Hematopoietic multipotent progenitor cell treated with erythropoietin and hydrocortisone succinate and interleukin-3 and kit ligand, for 6 days (in vitro differentiated cells): ENCODE measurements at regions not wholly inside any gene's neighbourhood (a gene's known extent, or its start where the extent isn't known, plus 50 kb on each side); places are given as distances from the start of the nearest gene placed in this dataset.

Experiments
- DNase-seq: peaks from one replicate; pipeline ENCODE4 v3.0.0-alpha.2; 2015

DNA sequence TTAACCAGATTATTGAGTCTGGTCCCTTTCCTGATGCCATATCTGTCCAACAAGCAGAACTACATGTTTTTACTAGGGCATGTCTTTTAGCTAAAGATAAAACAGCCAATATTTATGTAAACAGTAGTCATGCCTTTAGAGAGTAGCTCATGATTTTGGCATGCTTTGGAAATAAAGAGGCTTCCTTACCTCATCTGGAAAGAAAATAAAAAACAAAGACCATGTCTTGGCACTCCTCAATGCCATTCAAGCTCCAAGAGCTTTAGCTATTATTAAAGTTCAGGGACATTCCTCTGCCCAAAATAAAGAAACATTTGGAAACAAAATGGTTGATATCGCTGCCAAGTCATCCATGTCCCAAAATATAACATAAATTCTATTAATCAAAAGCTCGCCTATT, 202.4 kb downstream of the URB2 start:
- no peak for DNase-seq

DNA sequence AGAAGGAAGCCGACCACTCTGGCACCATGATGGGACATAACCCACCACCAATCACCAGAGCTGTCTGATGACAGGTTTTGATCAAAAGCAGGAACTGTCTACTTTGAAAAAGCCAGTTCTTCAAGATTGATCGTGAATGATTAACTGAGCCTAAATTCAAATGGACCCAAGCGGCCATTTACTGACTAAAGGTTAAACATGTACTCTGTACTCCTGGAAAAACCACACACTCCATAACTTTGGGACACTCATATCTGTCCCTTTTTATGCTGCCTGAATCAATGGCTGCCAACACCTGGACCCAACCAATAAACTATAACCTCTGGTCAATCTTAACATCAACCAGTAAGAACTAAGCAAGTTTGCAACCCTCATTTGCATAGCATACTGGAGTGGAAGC, 206.6 kb downstream of the URB2 start:
- DNase-seq, result no peak

GRCh38 chr1:229834230-229834629, 208.2 kb downstream of the URB2 start:
- no peak for DNase-seq

DNA sequence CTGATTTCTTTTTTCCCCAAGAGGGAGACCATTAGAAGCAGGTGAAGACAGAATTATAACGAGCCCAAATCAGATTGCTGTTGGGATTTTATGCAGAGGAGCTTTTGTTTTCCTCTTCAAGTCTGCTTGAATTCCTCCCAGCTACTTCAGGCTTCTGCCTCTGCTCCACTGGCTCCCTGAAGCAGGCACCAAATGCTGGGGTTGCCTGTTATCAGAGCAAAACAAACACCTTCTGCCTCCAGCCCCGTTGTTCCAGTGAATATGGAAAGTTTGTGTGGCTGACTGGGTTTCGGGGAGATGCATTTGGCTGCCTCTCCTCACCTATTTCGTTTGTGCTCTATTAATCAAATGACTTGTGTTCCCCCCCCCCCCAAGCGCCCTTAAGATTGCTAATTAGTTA, 209.2 kb downstream of the URB2 start:
- DNase-seq, result no peak

DNA sequence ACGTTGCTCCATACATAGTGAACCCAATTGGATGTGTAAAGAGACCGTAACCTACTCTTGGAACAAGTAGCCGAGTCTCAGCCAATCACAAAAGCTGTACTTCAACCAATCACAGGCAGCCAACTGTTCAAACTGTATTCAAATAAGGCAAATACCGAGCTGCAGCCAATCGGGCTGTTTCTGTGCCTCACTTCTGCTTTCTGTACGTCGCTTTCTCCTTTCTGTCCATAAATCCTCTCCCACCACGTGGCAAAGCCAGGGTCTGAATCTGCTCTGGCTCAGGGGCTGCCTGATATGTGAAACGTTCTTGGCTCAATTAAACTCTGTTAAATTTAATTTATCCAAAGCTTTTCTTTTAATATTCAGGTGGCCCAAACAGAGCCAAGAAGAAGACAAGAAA, 210.3 kb downstream of the URB2 start:
- no peak for DNase-seq

- no peak for DNase-seq
Measured at GRCh38 chr1:229838204-229838603, 212.2 kb downstream of the URB2 start.

- peak; percentile 14 for DNase-seq
Measured at GRCh38 chr1:229839800-229840199, 213.8 kb downstream of the URB2 start.

DNA sequence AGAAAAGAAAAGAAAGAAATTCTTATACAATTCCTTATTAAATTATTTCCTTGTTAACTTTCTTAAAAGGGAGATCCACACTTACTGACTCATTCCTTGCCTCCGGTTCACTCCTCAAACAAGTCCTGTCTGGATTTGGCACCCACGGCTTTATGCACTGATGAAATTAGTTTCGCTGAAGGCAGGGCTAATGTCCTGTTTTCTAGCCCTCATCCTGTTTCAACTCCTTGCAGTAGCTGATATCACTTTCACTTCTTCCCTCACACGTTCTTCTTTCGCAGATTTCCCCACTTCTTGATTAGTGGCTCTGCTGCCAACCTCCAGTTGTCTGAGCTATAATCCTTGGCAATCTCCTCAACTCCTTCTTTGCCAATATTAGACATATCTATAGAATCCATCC, 215.2 kb downstream of the URB2 start:
- no peak for DNase-seq

GRCh38 chr1:229842302-229843255, 216.5 kb downstream of the URB2 start:
- DNase-seq, result no peak

DNA sequence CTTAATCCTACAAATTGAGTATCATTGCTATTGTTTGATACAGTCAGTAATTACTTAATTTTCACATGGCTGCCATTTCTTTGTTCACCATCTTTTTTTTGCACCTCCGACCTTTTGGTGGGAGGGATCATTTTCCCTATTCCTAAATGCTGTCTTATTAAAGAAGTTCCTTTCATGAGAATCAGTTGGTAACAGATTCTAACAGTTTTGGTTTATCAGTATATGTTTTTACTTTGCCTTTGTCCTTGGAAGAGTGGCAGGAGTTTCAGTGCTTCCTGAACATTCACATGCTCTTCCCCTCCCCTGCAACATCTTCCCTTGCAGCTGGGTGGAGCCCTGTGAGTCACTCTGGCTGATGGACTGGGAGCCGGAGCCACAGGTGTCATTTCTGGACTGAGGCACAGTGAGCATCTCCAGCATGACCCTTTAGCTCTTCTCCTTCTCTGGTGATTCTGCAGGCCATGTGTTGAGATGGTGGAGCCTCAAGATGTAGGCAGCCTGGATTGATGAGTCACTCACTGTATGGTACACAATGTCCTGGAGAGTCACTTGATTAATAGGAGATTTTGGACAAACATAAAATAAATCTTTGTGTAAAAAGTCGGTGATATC, 217.7 kb downstream of the URB2 start:
- DNase-seq, result peak; percentile 14

DNA sequence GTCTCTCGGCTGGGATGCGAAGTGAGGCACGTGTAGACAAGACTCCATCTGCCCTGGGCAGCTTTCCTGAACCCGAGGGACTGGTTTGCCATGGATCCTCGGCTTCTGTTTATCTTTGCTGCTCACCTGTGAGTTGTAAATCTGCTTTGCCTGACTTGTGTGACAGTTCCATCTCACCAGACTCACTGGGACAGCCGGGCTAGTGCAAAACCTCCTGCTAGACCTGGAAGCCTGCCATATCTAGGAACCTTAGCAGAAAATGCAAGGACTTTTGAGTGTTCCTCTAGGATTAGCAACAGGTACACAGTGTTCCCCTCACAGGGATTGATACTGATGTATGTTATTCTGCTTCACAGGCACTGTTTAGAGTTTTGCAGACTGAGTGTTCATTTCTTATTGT, 218.6 kb downstream of the URB2 start:
- DNase-seq, result no peak

DNA sequence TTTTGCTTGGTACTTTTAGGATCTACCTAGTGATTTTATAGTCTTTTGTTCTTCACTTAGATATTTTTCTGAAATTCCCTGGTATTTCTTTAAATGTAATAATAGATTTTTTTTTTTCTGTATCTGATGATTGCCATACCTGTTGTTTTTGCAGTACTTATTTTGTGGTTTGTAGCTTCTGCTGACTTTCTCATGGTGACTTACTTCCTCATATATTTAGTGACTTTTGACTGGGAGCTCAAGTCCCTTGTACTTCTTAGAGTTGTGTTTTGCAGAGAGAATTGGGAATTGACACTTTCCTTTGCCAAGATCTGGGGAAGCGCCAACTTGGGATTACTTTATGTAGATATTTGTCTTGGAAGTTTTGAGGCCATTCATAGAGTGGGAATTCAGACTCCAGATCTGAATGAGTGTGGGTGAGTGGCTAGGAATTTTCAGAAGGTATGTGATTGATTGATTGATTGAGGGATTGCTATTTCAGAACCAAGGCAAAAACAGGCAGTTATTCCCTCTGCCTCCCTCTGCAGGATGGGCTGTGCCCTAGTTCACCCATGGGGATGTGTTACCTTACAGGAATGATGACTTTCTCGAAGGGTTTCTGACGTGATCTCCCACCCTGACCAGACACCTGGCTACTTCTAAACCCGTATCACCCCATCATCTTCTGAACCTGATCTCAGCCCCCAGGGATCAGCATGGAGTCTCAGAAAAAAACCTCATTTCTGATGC, 219.5 kb downstream of the URB2 start:
- no peak for DNase-seq

- no peak for DNase-seq
Measured at GRCh38 chr1:229846351-229846750, 220.3 kb downstream of the URB2 start.

GRCh38 chr1:229848752-229849677, 218.0 kb upstream of the GALNT2 start:
- DNase-seq, result peak; percentile 74

DNA sequence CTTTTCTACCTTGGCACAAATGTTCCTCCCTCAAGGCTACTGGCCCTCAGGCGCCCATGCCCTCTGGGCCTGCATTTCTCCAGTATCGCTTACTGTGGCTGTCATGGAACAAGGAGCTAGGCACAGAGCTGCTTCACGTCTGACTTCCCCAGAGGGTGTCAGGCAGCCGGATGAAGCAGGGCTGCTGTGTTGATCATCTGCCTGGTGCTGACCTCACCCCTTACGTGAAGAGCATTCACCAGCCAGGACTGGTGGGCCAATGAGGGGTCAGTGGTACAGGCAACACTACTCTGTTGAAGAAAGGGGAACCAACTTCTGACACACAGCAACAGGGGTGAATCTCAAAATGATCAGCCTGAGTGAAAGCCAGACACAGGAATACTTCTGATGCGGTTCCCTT, 215.5 kb upstream of the GALNT2 start:
- no peak for DNase-seq

- DNase-seq, result no peak
Measured at GRCh38 chr1:229853751-229854150, 213.3 kb upstream of the GALNT2 start.

DNA sequence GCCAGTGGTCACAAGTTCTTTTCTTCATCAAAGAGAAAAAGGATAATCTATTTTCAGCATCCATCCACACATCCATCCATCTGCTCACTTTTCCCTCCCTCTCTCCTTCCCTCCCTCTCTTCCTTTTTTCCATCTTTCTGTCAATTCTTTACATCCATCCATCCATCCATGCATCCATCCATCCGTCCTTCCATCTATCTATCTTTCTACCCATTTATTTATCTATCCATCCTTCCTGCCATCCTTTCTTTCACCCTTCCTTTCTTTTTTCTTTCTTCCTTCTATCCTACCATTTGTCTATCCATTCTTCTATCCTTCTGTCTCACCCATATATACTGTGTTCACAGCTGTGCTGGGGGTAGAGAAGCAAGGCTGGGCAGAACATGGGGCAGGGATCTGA, 212.4 kb upstream of the GALNT2 start:
- no peak for DNase-seq

GRCh38 chr1:229856009-229856650, 210.9 kb upstream of the GALNT2 start:
- DNase-seq, result peak; percentile 54

- DNase-seq, result no peak
Measured at GRCh38 chr1:229857585-229857984, 209.5 kb upstream of the GALNT2 start.

DNA sequence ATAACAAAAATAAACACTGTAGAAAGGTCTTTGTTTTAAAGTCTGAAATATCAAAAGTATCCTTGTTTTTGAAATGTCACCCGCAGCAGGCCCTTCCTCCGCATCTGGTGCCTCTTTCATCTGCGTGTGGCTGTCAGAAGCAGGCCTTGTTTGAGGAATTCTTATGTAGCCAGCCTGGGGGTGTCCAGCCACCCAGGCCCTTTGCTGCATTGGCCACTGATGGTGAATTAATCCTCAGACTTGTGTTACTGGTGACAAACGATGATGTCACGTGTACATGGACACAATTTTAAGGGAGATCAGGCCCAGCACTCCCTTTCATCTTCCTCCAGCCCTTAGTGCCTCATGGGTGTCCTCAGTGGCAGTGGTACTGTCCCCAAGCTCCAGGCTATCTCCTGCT, 208.0 kb upstream of the GALNT2 start:
- no peak for DNase-seq

DNA sequence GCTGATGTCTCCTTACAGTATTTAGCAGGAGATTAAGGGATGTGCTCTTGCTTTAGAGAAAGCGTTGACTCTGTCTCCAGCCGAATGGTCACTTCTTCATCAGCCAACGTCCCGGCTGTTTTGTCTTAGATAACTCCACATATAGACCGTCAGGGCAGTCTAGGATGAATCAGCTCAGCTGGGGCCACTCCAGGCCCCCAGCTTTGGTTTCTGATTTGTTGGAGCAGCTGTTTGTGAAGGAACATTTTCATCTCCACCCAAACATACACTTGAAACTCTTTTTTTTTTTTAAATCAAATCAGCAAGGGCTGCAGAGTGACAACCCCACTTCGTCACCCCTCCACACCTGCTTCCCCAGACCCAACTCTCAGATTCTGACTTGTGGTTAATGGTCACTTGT, 206.1 kb upstream of the GALNT2 start:
- no peak for DNase-seq
